ENCODE measurements at regions not wholly inside any gene's neighbourhood (a gene's known extent, or its start where the extent isn't known, plus 50 kb on each side); places are given as distances from the start of the nearest gene placed in this dataset.

DNA sequence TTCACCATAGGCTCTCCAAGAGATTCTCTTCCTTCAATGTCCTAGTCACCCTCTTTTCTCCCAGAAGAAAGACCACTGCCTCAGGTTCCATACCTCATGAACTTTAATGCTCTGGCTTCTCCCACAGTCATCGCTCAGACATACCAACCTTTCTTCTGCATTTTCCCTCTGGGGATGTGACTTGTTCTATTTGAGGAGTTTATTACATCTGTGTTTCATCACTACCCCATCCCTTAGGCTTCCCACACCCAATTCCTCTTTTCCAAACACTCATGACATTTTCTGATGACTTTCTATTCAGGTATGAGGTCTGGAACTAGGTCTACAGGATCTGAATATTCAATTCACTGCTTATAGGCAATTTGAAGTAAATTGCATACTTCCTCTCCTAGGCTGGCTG is 298.6 kb upstream of the MAP2 start:
- TF ChIP-seq, protein P1, sequence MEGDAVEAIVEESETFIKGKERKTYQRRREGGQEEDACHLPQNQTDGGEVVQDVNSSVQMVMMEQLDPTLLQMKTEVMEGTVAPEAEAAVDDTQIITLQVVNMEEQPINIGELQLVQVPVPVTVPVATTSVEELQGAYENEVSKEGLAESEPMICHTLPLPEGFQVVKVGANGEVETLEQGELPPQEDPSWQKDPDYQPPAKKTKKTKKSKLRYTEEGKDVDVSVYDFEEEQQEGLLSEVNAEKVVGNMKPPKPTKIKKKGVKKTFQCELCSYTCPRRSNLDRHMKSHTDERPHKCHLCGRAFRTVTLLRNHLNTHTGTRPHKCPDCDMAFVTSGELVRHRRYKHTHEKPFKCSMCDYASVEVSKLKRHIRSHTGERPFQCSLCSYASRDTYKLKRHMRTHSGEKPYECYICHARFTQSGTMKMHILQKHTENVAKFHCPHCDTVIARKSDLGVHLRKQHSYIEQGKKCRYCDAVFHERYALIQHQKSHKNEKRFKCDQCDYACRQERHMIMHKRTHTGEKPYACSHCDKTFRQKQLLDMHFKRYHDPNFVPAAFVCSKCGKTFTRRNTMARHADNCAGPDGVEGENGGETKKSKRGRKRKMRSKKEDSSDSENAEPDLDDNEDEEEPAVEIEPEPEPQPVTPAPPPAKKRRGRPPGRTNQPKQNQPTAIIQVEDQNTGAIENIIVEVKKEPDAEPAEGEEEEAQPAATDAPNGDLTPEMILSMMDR (IDR thresholded peaks at IDR 0.05): no peak
- TF ChIP-seq POLR2A (IDR thresholded peaks at IDR 0.05): no peak

Data from Peyer's patch (tissue), 4 donors.